ENCODE measurements at regions not wholly inside any gene's neighbourhood (a gene's known extent, or its start where the extent isn't known, plus 50 kb on each side); places are given as distances from the start of the nearest gene placed in this dataset.
"Not testable (repeated sequence)": the region's sequence is repeated elsewhere in the genome, so short reads cannot be mapped to it uniquely, and the experiment has no call there.

DNA sequence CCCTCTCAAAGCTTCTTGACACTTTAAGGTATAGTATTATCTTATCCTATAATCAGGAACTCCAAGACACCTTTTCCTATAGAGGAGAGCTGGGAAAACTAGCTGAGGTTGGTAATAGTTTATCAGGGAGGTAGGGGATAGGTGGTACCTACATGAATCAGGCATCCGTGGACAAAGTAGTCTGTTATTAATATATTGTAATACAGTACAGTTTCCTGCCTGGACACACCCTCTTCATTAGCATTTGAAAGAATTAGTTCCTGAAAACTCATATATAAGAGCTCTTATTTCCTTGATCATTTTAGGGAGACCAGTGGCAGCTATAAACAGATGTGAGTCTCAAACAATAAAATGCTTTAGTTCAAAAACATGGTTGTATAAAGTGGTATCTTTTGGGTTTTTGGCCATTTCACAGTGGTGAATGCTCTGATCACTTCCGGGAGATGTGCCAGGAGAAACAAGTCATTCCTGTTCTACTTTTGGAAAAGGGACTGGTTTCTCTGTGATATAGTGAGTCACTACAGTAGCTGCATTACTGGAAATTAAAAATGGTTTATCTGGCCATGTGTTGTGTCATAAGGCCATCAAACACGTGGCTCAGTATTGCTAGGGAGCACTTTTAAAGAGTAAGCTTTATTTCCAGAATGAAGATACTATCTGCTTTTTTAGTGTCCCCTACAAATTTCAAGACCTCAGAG, 98.1 kb downstream of the KLRB1 start:
- Histone ChIP-seq H3K36me3 (ENCODE audit: insufficient read depth, low read length, poor library complexity, severe bottlenecking) (no peaks in the 10 kb centered on the region), H3K27me3 (replicated peaks; ENCODE audit: insufficient read depth, low read depth, low read length, poor library complexity) (no peaks in the 10 kb centered on the region), H3K4me3 (ENCODE audit: low read depth, low read length, poor library complexity, severe bottlenecking) (no peak overlapping the region), H3K9me3 (ENCODE audit: low read depth, low read length, poor library complexity, severe bottlenecking) (no peaks in the 10 kb centered on the region), H3K27ac (ENCODE audit: low read depth, low read length, poor library complexity, severe bottlenecking) (no peak overlapping the region), H3K4me1 (ENCODE audit: insufficient read depth, low read length, poor library complexity, severe bottlenecking) (no peaks in the 10 kb centered on the region)
- CTCF ChIA-PET: no interaction called here
- no TSS peak for BruUV-seq (replicated peaks)
- POLR2A ChIA-PET (ENCODE audit: low non-redundant PET): no interaction called here
- intact Hi-C loops (cut with micrococcal nuclease; ENCODE audit: unreplicated experiment): no loop called here
- no peak for TF ChIP-seq EZH2 (IDR thresholded peaks at IDR 0.05; ENCODE audit: borderline replicate concordance, low read depth, low read length, poor library complexity, severe bottlenecking)
- TF ChIP-seq, protein P1, sequence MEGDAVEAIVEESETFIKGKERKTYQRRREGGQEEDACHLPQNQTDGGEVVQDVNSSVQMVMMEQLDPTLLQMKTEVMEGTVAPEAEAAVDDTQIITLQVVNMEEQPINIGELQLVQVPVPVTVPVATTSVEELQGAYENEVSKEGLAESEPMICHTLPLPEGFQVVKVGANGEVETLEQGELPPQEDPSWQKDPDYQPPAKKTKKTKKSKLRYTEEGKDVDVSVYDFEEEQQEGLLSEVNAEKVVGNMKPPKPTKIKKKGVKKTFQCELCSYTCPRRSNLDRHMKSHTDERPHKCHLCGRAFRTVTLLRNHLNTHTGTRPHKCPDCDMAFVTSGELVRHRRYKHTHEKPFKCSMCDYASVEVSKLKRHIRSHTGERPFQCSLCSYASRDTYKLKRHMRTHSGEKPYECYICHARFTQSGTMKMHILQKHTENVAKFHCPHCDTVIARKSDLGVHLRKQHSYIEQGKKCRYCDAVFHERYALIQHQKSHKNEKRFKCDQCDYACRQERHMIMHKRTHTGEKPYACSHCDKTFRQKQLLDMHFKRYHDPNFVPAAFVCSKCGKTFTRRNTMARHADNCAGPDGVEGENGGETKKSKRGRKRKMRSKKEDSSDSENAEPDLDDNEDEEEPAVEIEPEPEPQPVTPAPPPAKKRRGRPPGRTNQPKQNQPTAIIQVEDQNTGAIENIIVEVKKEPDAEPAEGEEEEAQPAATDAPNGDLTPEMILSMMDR (conservative IDR thresholded peaks at IDR 0.05; ENCODE audit: low read depth, low read length): no peak
- DNase-seq (ENCODE audit: low spot score): peak; percentile 0

DNA sequence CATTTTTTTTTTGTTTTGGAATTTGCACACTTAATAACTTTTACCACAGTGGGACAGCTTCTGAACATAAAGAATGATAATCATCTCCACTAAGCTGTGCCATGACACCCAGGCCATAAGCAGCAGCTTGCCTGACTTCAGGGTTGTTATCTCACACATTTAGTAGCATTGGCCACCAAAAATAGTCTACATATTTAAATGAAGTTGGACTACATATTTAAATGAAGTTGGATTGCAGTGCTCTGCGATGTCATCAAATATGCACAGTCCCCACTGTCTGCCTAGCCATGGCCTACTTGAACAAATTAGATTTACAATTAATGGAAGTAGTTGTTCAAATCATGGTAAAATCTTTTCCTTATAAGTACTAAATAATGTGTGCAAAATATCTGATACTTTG, 101.0 kb downstream of the KLRB1 start:
- Histone ChIP-seq H3K9me3 (ENCODE audit: low read depth, low read length, poor library complexity, severe bottlenecking) (no peaks in the 10 kb centered on the region), H3K4me1 (ENCODE audit: insufficient read depth, low read length, poor library complexity, severe bottlenecking) (no peaks in the 10 kb centered on the region), H3K36me3 (ENCODE audit: insufficient read depth, low read length, poor library complexity, severe bottlenecking) (no peaks in the 10 kb centered on the region), H3K27me3 (replicated peaks; ENCODE audit: insufficient read depth, low read depth, low read length, poor library complexity) (no peaks in the 10 kb centered on the region), H3K27ac (ENCODE audit: low read depth, low read length, poor library complexity, severe bottlenecking) (no peak overlapping the region), H3K4me3 (ENCODE audit: low read depth, low read length, poor library complexity, severe bottlenecking) (no peak overlapping the region)
- no TSS peak for BruUV-seq (replicated peaks)
- no peak for TF ChIP-seq EZH2 (IDR thresholded peaks at IDR 0.05; ENCODE audit: borderline replicate concordance, low read depth, low read length, poor library complexity, severe bottlenecking)
- TF ChIP-seq, protein P1 (conservative IDR thresholded peaks at IDR 0.05; ENCODE audit: low read depth, low read length): no peak
- no peak for DNase-seq (ENCODE audit: low spot score)
- intact Hi-C loops (cut with micrococcal nuclease; ENCODE audit: unreplicated experiment): no loop called here
- CTCF ChIA-PET: no interaction called here
- POLR2A ChIA-PET (ENCODE audit: low non-redundant PET): no interaction called here

DNA sequence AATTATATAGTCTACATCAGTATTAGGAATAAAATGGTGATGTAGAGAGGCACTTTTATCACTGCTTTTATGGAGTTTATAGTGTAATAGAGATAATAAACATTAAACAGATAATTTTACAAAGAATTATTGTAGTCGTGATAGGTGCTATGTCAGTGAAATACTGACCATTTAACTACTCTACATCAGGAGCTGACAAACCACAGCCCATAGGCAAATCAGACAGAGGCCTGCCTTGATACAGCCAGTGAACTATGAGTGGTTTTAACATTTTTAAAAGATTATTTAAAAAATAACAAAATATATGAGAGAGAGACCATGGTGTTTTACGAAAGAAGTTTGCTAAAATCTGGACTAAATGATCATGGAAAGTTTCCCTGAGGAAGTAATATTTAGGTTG, 104.3 kb downstream of the KLRB1 start:
- CTCF ChIA-PET; H3K4me3 ChIP-seq (ENCODE audit: low read depth, low read length, poor library complexity, severe bottlenecking); POLR2A ChIA-PET (ENCODE audit: low non-redundant PET); H3K36me3 ChIP-seq (ENCODE audit: insufficient read depth, low read length, poor library complexity, severe bottlenecking); DNase-seq (ENCODE audit: low spot score); BruUV-seq (replicated peaks); H3K9me3 ChIP-seq (ENCODE audit: low read depth, low read length, poor library complexity, severe bottlenecking); intact Hi-C loops (cut with micrococcal nuclease; ENCODE audit: unreplicated experiment); H3K27me3 ChIP-seq (replicated peaks; ENCODE audit: insufficient read depth, low read depth, low read length, poor library complexity); H3K27ac ChIP-seq (ENCODE audit: low read depth, low read length, poor library complexity, severe bottlenecking); H3K4me1 ChIP-seq (ENCODE audit: insufficient read depth, low read length, poor library complexity, severe bottlenecking): not testable (repeated sequence)

DNA sequence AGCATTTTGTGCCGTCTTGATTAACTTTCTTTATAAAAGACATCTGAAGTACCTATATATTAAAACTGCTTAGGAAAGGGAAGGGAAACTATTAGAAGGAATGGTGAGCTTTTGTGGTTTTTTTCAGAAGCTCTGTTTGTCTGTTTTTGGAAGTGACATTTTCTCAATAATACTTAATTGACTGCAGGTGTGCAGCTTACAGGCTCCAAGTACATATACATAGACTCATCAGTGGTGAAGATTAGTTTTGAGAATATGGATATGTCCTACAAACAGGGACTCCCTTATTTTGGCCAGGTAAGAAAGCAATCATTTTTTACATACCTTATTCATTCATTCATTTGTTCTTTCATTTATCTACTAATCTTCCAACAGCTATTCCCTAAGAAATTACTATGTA, 104.9 kb downstream of the KLRB1 start:
- H3K27ac ChIP-seq (ENCODE audit: low read depth, low read length, poor library complexity, severe bottlenecking); H3K27me3 ChIP-seq (replicated peaks; ENCODE audit: insufficient read depth, low read depth, low read length, poor library complexity); H3K4me1 ChIP-seq (ENCODE audit: insufficient read depth, low read length, poor library complexity, severe bottlenecking); DNase-seq (ENCODE audit: low spot score); H3K9me3 ChIP-seq (ENCODE audit: low read depth, low read length, poor library complexity, severe bottlenecking); BruUV-seq (replicated peaks); CTCF ChIA-PET; H3K4me3 ChIP-seq (ENCODE audit: low read depth, low read length, poor library complexity, severe bottlenecking); POLR2A ChIA-PET (ENCODE audit: low non-redundant PET); H3K36me3 ChIP-seq (ENCODE audit: insufficient read depth, low read length, poor library complexity, severe bottlenecking); intact Hi-C loops (cut with micrococcal nuclease; ENCODE audit: unreplicated experiment): not testable (repeated sequence)

DNA sequence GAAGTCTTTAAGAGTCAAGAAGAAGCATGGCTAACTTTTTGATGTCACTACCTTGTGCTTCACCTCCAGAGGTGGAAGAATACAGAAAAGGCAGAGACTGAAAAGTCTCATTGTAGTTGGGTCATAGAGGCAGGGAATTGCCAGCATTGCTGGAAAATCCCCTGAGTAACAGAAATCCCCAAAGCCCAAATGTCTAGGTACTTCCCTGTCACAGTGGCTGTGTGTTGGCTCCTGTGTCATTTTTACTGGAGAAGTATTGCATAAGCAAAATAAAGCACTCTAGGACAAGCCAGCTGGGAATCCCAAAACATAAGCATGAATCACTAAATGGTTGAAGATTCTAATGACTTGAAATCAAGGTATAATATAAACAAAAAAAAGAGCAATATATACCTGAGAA, 114.4 kb downstream of the KLRB1 start:
- POLR2A ChIA-PET (ENCODE audit: low non-redundant PET); H3K4me1 ChIP-seq (ENCODE audit: insufficient read depth, low read length, poor library complexity, severe bottlenecking); H3K36me3 ChIP-seq (ENCODE audit: insufficient read depth, low read length, poor library complexity, severe bottlenecking); H3K4me3 ChIP-seq (ENCODE audit: low read depth, low read length, poor library complexity, severe bottlenecking); H3K9me3 ChIP-seq (ENCODE audit: low read depth, low read length, poor library complexity, severe bottlenecking); DNase-seq (ENCODE audit: low spot score); BruUV-seq (replicated peaks); H3K27ac ChIP-seq (ENCODE audit: low read depth, low read length, poor library complexity, severe bottlenecking); H3K27me3 ChIP-seq (replicated peaks; ENCODE audit: insufficient read depth, low read depth, low read length, poor library complexity); intact Hi-C loops (cut with micrococcal nuclease; ENCODE audit: unreplicated experiment); CTCF ChIA-PET: not testable (repeated sequence)

DNA sequence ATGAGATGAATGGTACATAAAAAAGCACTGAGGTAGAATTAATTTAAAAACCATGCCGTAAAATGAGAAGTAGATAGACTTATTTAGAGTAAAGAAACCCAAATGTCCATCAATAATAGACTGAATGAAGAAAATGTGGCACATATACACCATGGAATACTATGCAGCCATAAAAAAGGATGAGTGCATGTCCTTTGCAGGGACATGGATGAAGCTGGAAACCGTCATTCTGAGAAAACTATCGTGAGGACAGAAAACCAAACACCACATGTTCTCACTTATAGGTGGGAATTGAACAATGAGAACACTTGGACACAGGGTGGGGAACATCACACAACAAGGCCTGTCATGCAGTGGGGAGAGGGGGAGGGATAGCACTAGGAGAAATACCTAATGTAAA, 126.4 kb downstream of the KLRB1 start:
- H3K4me3 ChIP-seq (ENCODE audit: low read depth, low read length, poor library complexity, severe bottlenecking); H3K27ac ChIP-seq (ENCODE audit: low read depth, low read length, poor library complexity, severe bottlenecking); H3K27me3 ChIP-seq (replicated peaks; ENCODE audit: insufficient read depth, low read depth, low read length, poor library complexity); CTCF ChIA-PET; DNase-seq (ENCODE audit: low spot score); POLR2A ChIA-PET (ENCODE audit: low non-redundant PET); H3K36me3 ChIP-seq (ENCODE audit: insufficient read depth, low read length, poor library complexity, severe bottlenecking); H3K9me3 ChIP-seq (ENCODE audit: low read depth, low read length, poor library complexity, severe bottlenecking); H3K4me1 ChIP-seq (ENCODE audit: insufficient read depth, low read length, poor library complexity, severe bottlenecking); intact Hi-C loops (cut with micrococcal nuclease; ENCODE audit: unreplicated experiment); BruUV-seq (replicated peaks): not testable (repeated sequence)

Measured in A673 (cell line).